Breast epithelium (tissue), 3 donors: ENCODE measurements at regions not wholly inside any gene's neighbourhood (a gene's known extent, or its start where the extent isn't known, plus 50 kb on each side); places are given as distances from the start of the nearest gene placed in this dataset.
"Not testable (repeated sequence)": the region's sequence is repeated elsewhere in the genome, so short reads cannot be mapped to it uniquely, and the experiment has no call there.

Experiments used
- CTCF ChIP-seq, 3 donors: fragments of 450-650 bp; IDR thresholded peaks; one replicate each; pipeline ENCODE4 v1.5.1; 2016 to 2017; ENCODE audit warnings: antibody characterized with exemption in 3 of 3, mild to moderate bottlenecking in 3 of 3, moderate library complexity in 3 of 3
- POLR2A ChIP-seq: fragments of 450-650 bp; IDR thresholded peaks from one replicate; pipeline ENCODE4 v1.6.1; 2016; ENCODE audit warnings: antibody characterized with exemption, mild to moderate bottlenecking, moderate library complexity
- POLR2AphosphoS5 ChIP-seq, 3 donors: sonication (generic); formaldehyde crosslinking; IDR thresholded peaks; one replicate each; pipeline ENCODE4 v1.6.1; 2017; ENCODE audit warnings: antibody characterized with exemption in 3 of 3

DNA sequence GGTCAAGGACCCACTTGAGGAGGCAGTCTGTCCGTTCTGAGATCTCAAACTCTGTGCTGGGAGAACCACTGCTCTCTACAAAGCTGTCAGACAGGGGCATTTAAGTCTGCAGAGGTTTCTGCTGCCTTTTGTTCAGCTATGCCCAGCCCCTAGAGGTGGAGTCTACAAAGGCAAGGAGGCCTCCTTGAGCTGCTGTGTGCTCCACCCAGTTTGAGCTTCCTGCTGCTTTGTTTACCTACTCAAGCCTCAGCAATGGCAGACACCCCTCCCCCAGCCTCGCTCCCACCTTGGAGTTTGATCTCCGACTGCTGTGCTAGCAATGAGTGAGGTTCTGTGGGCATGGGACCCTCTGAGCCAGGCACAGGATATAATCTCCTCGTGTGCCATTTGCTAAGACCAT, 156.8 kb upstream of the ARPP21 start:
- not testable (repeated sequence) for TF ChIP-seq CTCF (IDR thresholded peaks at IDR 0.05); POLR2AphosphoS5 (IDR thresholded peaks at IDR 0.05); POLR2A
